ENCODE measurements at regions not wholly inside any gene's neighbourhood (a gene's known extent, or its start where the extent isn't known, plus 50 kb on each side); places are given as distances from the start of the nearest gene placed in this dataset.

DNA sequence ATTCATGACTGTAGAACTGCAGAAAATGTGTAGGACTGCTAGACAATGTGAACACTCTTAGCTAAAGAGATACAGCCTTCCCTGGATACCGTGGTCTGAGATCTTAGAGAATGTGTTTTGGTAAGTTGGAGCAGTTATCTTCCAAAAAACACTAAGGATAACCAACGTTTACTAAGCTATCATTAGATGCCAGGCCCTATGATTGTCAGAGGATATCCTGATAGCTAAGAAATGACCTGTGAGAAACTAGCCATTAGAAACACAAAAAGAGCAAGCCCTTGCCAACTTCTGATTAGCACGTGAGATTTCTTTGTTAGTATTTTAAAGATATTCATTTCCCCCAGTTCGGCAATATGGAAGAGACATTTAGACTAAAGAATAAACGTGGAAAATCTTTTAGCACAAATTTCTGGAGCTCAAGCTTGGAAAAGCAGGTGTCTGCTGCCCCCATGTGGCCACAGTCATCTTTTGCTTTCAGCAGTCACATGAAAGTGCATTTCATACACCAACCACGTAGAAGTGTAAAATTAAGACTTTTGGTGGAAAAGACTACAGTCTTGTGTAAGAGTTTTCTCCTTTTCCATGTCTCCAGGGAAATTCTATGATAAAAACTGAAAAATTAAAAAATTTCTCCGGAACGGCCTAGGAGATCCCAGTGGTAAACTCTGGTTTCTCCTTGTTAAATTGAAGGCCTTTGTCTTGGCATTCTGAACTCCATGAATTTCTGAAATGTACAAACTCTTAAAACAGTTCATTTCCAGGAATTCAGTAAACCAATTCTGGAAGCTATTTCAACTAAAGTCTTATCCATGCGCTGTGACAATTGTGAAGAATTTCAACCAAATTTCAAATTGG is 136.4 kb downstream of the ZNF674 start:
- TF ChIP-seq, protein P1, sequence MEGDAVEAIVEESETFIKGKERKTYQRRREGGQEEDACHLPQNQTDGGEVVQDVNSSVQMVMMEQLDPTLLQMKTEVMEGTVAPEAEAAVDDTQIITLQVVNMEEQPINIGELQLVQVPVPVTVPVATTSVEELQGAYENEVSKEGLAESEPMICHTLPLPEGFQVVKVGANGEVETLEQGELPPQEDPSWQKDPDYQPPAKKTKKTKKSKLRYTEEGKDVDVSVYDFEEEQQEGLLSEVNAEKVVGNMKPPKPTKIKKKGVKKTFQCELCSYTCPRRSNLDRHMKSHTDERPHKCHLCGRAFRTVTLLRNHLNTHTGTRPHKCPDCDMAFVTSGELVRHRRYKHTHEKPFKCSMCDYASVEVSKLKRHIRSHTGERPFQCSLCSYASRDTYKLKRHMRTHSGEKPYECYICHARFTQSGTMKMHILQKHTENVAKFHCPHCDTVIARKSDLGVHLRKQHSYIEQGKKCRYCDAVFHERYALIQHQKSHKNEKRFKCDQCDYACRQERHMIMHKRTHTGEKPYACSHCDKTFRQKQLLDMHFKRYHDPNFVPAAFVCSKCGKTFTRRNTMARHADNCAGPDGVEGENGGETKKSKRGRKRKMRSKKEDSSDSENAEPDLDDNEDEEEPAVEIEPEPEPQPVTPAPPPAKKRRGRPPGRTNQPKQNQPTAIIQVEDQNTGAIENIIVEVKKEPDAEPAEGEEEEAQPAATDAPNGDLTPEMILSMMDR (IDR thresholded peaks at IDR 0.05) = peak; percentile 78
- TF ChIP-seq POLR2AphosphoS5 (IDR thresholded peaks at IDR 0.05; ENCODE audit: low read depth, low read length) = no peak

All from Panc1 (cell line).